ENCODE measurements at regions not wholly inside any gene's neighbourhood (a gene's known extent, or its start where the extent isn't known, plus 50 kb on each side); places are given as distances from the start of the nearest gene placed in this dataset.

DNA sequence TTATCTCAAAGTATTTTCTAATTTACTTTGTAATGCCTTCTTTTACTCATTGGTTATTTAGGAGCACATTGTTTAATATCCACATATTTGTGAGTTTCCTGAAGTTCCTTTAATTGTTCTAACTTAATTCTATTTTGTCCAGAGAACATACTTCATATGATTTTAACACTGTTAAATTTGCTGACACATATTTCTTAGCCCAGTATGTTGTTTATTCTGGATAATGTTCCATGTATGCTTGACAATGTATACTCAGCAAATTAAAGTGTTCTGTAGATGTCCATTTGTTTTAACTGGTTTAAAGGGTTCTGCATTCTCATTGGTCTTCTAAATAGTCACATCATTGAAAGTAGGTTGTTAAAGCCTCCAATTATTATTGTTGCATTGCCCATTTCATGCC lies 643.7 kb upstream of the NR5A2 start:
- no peak for TF ChIP-seq EZH2 (IDR thresholded peaks at IDR 0.05)
- TF ChIP-seq POLR2AphosphoS5 (IDR thresholded peaks at IDR 0.05; ENCODE audit: borderline replicate concordance, low read depth, low read length): no peak

Measured in SK-N-MC (cell line).